GM23248 (cell line): ENCODE measurements at regions not wholly inside any gene's neighbourhood (a gene's known extent, or its start where the extent isn't known, plus 50 kb on each side); places are given as distances from the start of the nearest gene placed in this dataset.
A peak's percentile ranks its signal among the peaks of the same experiment; 100 is the strongest.
"Not testable (repeated sequence)": the region's sequence is repeated elsewhere in the genome, so short reads cannot be mapped to it uniquely, and the experiment has no call there.

ENCODE experiments used
- DNase-seq: peaks from one replicate; pipeline ENCODE4 v3.0.0-alpha.2; 2015
- H2AFZ ChIP-seq: fragments of 200-600 bp; sonication (generic); 2 replicates; pipeline ENCODE4 v1.6.1; 2016; ENCODE audit warnings: antibody characterized with exemption
- H3F3A ChIP-seq: fragments of 200-600 bp; sonication (generic); 2 replicates; pipeline ENCODE4 v1.6.1; 2016; ENCODE audit warnings: mild to moderate bottlenecking, antibody characterized with exemption, mixed run types; ENCODE audit not compliant: insufficient read depth
- H3K27ac ChIP-seq: fragments of 200-600 bp; sonication (generic); 2 replicates; pipeline ENCODE4 v1.5.1; 2016; ENCODE audit warnings: mild to moderate bottlenecking
- H3K27me3 ChIP-seq: fragments of 200-600 bp; sonication (generic); replicated peaks from 2 replicates; pipeline ENCODE4 v1.6.1; 2016; ENCODE audit warnings: mild to moderate bottlenecking; ENCODE audit not compliant: insufficient read depth
- H3K36me3 ChIP-seq: fragments of 200-600 bp; sonication (generic); 2 replicates; pipeline ENCODE4 v1.6.1; 2016; ENCODE audit warnings: low read depth, mild to moderate bottlenecking
- H3K4me1 ChIP-seq: fragments of 200-600 bp; sonication (generic); 2 replicates; pipeline ENCODE4 v1.6.1; 2016; ENCODE audit warnings: mild to moderate bottlenecking; ENCODE audit not compliant: insufficient read depth
- H3K4me2 ChIP-seq: fragments of 200-600 bp; sonication (generic); one replicate; pipeline ENCODE4 v1.6.1; 2016; ENCODE audit warnings: mild to moderate bottlenecking; ENCODE audit not compliant: unreplicated experiment
- H3K4me3 ChIP-seq: fragments of 200-600 bp; sonication (generic); 2 replicates; pipeline ENCODE4 v1.5.1; 2016; ENCODE audit warnings: mild to moderate bottlenecking
- H3K79me2 ChIP-seq: fragments of 200-600 bp; sonication (generic); 2 replicates; pipeline ENCODE4 v1.6.1; 2016; ENCODE audit warnings: mild to moderate bottlenecking; ENCODE audit not compliant: insufficient read depth
- H3K9ac ChIP-seq: fragments of 200-600 bp; sonication (generic); 2 replicates; pipeline ENCODE4 v1.6.1; 2016; ENCODE audit warnings: mild to moderate bottlenecking
- H3K9me2 ChIP-seq: fragments of 200-600 bp; sonication (generic); 2 replicates; pipeline ENCODE4 v1.6.1; 2016; ENCODE audit warnings: mixed run types, mild to moderate bottlenecking, moderate library complexity; ENCODE audit not compliant: insufficient read depth
- H3K9me3 ChIP-seq: fragments of 200-600 bp; sonication (generic); one replicate; pipeline ENCODE4 v1.6.1; 2017; ENCODE audit warnings: low read depth
- H4K20me1 ChIP-seq: fragments of 200-600 bp; sonication (generic); 2 replicates; pipeline ENCODE4 v1.6.0; 2016; ENCODE audit not compliant: insufficient read depth
- EZH2 ChIP-seq: fragments of 200-600 bp; sonication (generic); IDR thresholded peaks from 2 replicates; pipeline ENCODE4 v1.6.1; 2018; ENCODE audit warnings: antibody characterized with exemption, mild to moderate bottlenecking; ENCODE audit not compliant: insufficient read depth, poor library complexity, severe bottlenecking
- EZH2phosphoT487 ChIP-seq: fragments of 200-600 bp; sonication (generic); IDR thresholded peaks from 2 replicates; pipeline ENCODE4 v1.6.1; 2018; ENCODE audit warnings: antibody characterized with exemption, moderate library complexity, mild to moderate bottlenecking, low read depth; ENCODE audit not compliant: insufficient read depth
- WGBS, 2 experiments: methylation state at CpG; one replicate each; pipeline ENCODE4 v1.1.6; 2015 to 2017; ENCODE audit warnings: low lambda C conversion rate in 2 of 2, low coverage in 1 of 2; ENCODE audit errors: missing lambda C conversion rate in 2 of 2; 5-methylcytosine and 5-hydroxymethylcytosine counted together
- in situ Hi-C: fragments of 300-500 bp; cut with MboI; formaldehyde crosslinking; loops from 2 replicates; pipeline ENCODE4 v1.15.0; 2020

GRCh38 chr12:37666069-37666781 lies 650.3 kb upstream of the ALG10B start:
- H3K9ac ChIP-seq = no peak overlapping the region
- H3K4me3 ChIP-seq = no peak overlapping the region
- TF ChIP-seq EZH2 (no peak), EZH2phosphoT487 (no peak)
- H3F3A ChIP-seq = no peaks in the 10 kb centered on the region
- DNase-seq = no peak
- H3K9me2 ChIP-seq = no peaks in the 10 kb centered on the region
- no peak overlapping the region for H2AFZ ChIP-seq
- H3K4me2 ChIP-seq = no peak overlapping the region
- H3K36me3 ChIP-seq = no peaks in the 10 kb centered on the region
- H4K20me1 ChIP-seq = no peaks in the 10 kb centered on the region
- no peak overlapping the region for H3K27ac ChIP-seq
- no peaks in the 10 kb centered on the region for H3K4me1 ChIP-seq
- no peaks in the 10 kb centered on the region for H3K27me3 ChIP-seq
- H3K79me2 ChIP-seq = no peaks in the 10 kb centered on the region
- 47 to 49% methylated on average over 18 of the region's 18 CpGs for WGBS, 2 experiments
- in situ Hi-C loops = no loop called here
- no peaks in the 10 kb centered on the region for H3K9me3 ChIP-seq

- H3K27ac ChIP-seq, in situ Hi-C loops, H3F3A ChIP-seq, DNase-seq, H4K20me1 ChIP-seq, H3K9me2 ChIP-seq, H2AFZ ChIP-seq, H3K27me3 ChIP-seq, H3K4me3 ChIP-seq, H3K4me1 ChIP-seq, H3K9ac ChIP-seq, H3K79me2 ChIP-seq, H3K9me3 ChIP-seq, H3K36me3 ChIP-seq, H3K4me2 ChIP-seq: not testable (repeated sequence)
- 58 to 73% methylated on average over 2 of the region's 2 CpGs for WGBS, 2 experiments
Measured at GRCh38 chr12:37668557-37668956, 648.0 kb upstream of the ALG10B start.

GRCh38 chr12:37672655-37673260 lies 643.8 kb upstream of the ALG10B start:
- Histone ChIP-seq H3K79me2 (no peaks in the 10 kb centered on the region), H3K9me3 (no peaks in the 10 kb centered on the region), H3K4me1 (no peaks in the 10 kb centered on the region), H3K27me3 (no peaks in the 10 kb centered on the region), H3K4me2 (no peak overlapping the region), H3K4me3 (no peak overlapping the region), H3K9me2 (no peaks in the 10 kb centered on the region), H3F3A (no peaks in the 10 kb centered on the region), H3K27ac (no peak overlapping the region), H3K36me3 (no peaks in the 10 kb centered on the region), H2AFZ (no peak overlapping the region; the same call in 1 of the 2 replicates), H3K9ac (no peak overlapping the region), H4K20me1 (no peaks in the 10 kb centered on the region)
- in situ Hi-C loops = no loop called here
- 41 to 44% methylated on average over 6 of the region's 6 CpGs for WGBS, 2 experiments
- TF ChIP-seq EZH2 (no peak), EZH2phosphoT487 (no peak)
- DNase-seq = peak; percentile 22

- H3K9me3 ChIP-seq = no peaks in the 10 kb centered on the region
- in situ Hi-C loops = no loop called here
- no peaks in the 10 kb centered on the region for H4K20me1 ChIP-seq
- H3K79me2 ChIP-seq = no peaks in the 10 kb centered on the region
- no peak overlapping the region for H3K4me2 ChIP-seq
- H2AFZ ChIP-seq = no peak overlapping the region
- H3K36me3 ChIP-seq = no peaks in the 10 kb centered on the region
- WGBS, 2 experiments = 19 to 20% methylated on average over 5 of the region's 5 CpGs
- H3K9ac ChIP-seq = no peak overlapping the region
- no peaks in the 10 kb centered on the region for H3K9me2 ChIP-seq
- no peak overlapping the region for H3K4me3 ChIP-seq
- TF ChIP-seq EZH2phosphoT487 (no peak), EZH2 (no peak)
- H3K4me1 ChIP-seq = no peaks in the 10 kb centered on the region
- no peak for DNase-seq
- no peak overlapping the region for H3K27ac ChIP-seq
- no peaks in the 10 kb centered on the region for H3F3A ChIP-seq
- H3K27me3 ChIP-seq = no peaks in the 10 kb centered on the region
Measured at GRCh38 chr12:37720846-37721245, 595.7 kb upstream of the ALG10B start.

- Histone ChIP-seq H3F3A (no peaks in the 10 kb centered on the region), H3K4me3 (no peak overlapping the region), H3K4me1 (no peaks in the 10 kb centered on the region), H2AFZ (no peak overlapping the region), H4K20me1 (no peaks in the 10 kb centered on the region), H3K9me2 (no peaks in the 10 kb centered on the region), H3K79me2 (no peaks in the 10 kb centered on the region), H3K4me2 (no peak overlapping the region), H3K36me3 (no peaks in the 10 kb centered on the region), H3K27me3 (no peaks in the 10 kb centered on the region), H3K9me3 (no peaks in the 10 kb centered on the region), H3K9ac (no peak overlapping the region), H3K27ac (no peak overlapping the region)
- in situ Hi-C loops = no loop called here
- no peak for DNase-seq
- WGBS, 2 experiments = 9 to 10% methylated on average over 2 of the region's 2 CpGs
- TF ChIP-seq EZH2phosphoT487 (no peak), EZH2 (no peak)
Measured at GRCh38 chr12:37733856-37734255, 582.7 kb upstream of the ALG10B start.
